ENCODE measurements at regions not wholly inside any gene's neighbourhood (a gene's known extent, or its start where the extent isn't known, plus 50 kb on each side); places are given as distances from the start of the nearest gene placed in this dataset.

GRCh38 chr11:36953976-36954375 lies 355.9 kb upstream of the RAG2 start:
- no peak for DNase-seq (ENCODE audit: low read depth)

GRCh38 chr11:36948460-36949127 lies 350.6 kb upstream of the RAG2 start:
- no peak for DNase-seq (ENCODE audit: low read depth)

- DNase-seq (ENCODE audit: low read depth) = no peak
These were observed 347.3 kb upstream of the RAG2 start for GRCh38 chr11:36945384-36945783.

- DNase-seq (ENCODE audit: low read depth) = no peak
These were observed 335.4 kb upstream of the RAG2 start for GRCh38 chr11:36933481-36933880.

- no peak for DNase-seq (ENCODE audit: low read depth)
These were observed 333.1 kb upstream of the RAG2 start for GRCh38 chr11:36931139-36931538.

GRCh38 chr11:36930256-36930655 lies 332.2 kb upstream of the RAG2 start:
- DNase-seq (ENCODE audit: low read depth) = no peak

- DNase-seq (ENCODE audit: low read depth) = no peak
These were observed 331.4 kb upstream of the RAG2 start for GRCh38 chr11:36929401-36929800.

- no peak for DNase-seq (ENCODE audit: low read depth)
These were observed 330.6 kb upstream of the RAG2 start for GRCh38 chr11:36928621-36929020.

- DNase-seq (ENCODE audit: low read depth) = no peak
These were observed 301.8 kb upstream of the RAG2 start for GRCh38 chr11:36899800-36900199.

- DNase-seq (ENCODE audit: low read depth) = no peak
These were observed 292.8 kb upstream of the RAG2 start for GRCh38 chr11:36890841-36891240.

- DNase-seq (ENCODE audit: low read depth) = no peak
These were observed 292.2 kb upstream of the RAG2 start for GRCh38 chr11:36890121-36890679.

- DNase-seq (ENCODE audit: low read depth) = no peak
These were observed 287.1 kb upstream of the RAG2 start for GRCh38 chr11:36885154-36885553.

GRCh38 chr11:36878737-36879136 lies 280.7 kb upstream of the RAG2 start:
- no peak for DNase-seq (ENCODE audit: low read depth)

- no peak for DNase-seq (ENCODE audit: low read depth)
These were observed 279.1 kb upstream of the RAG2 start for GRCh38 chr11:36877149-36877548.

GRCh38 chr11:36876266-36876665 lies 278.2 kb upstream of the RAG2 start:
- no peak for DNase-seq (ENCODE audit: low read depth)

- no peak for DNase-seq (ENCODE audit: low read depth)
These were observed 276.3 kb upstream of the RAG2 start for GRCh38 chr11:36874291-36874690.

GRCh38 chr11:36870361-36870760 lies 272.3 kb upstream of the RAG2 start:
- no peak for DNase-seq (ENCODE audit: low read depth)

GRCh38 chr11:36868380-36868779 lies 270.3 kb upstream of the RAG2 start:
- no peak for DNase-seq (ENCODE audit: low read depth)

- DNase-seq (ENCODE audit: low read depth) = no peak
These were observed 267.8 kb upstream of the RAG2 start for GRCh38 chr11:36865846-36866245.

GRCh38 chr11:36854875-36855274 lies 256.8 kb upstream of the RAG2 start:
- no peak for DNase-seq (ENCODE audit: low read depth)

- DNase-seq (ENCODE audit: low read depth) = no peak
These were observed 250.6 kb upstream of the RAG2 start for GRCh38 chr11:36848660-36849059.

- DNase-seq (ENCODE audit: low read depth) = no peak
These were observed 242.3 kb upstream of the RAG2 start for GRCh38 chr11:36840378-36840777.

GRCh38 chr11:36837831-36838437 lies 239.9 kb upstream of the RAG2 start:
- DNase-seq (ENCODE audit: low read depth) = no peak

Measured in HT1080 (cell line).